ENCODE measurements at regions not wholly inside any gene's neighbourhood (a gene's known extent, or its start where the extent isn't known, plus 50 kb on each side); places are given as distances from the start of the nearest gene placed in this dataset.

- DNase-seq (ENCODE audit: low spot score), result no peak
Observed at GRCh38 chr5:96283589-96283988, 149.5 kb downstream of the PCSK1 start.

GRCh38 chr5:96282020-96282419, 151.0 kb downstream of the PCSK1 start:
- DNase-seq (ENCODE audit: low spot score), result no peak

GRCh38 chr5:96280946-96281393, 152.1 kb downstream of the PCSK1 start:
- peak; percentile 25 for DNase-seq (ENCODE audit: low spot score)

GRCh38 chr5:96279801-96280542, 153.1 kb downstream of the PCSK1 start:
- peak; percentile 39 for DNase-seq (ENCODE audit: low spot score)

GRCh38 chr5:96278981-96279380, 154.1 kb downstream of the PCSK1 start:
- no peak for DNase-seq (ENCODE audit: low spot score)

- DNase-seq (ENCODE audit: low spot score), result no peak
Observed at GRCh38 chr5:96275051-96275450, 158.0 kb downstream of the PCSK1 start.

GRCh38 chr5:96265487-96265886, 167.6 kb downstream of the PCSK1 start:
- DNase-seq (ENCODE audit: low spot score), result no peak

GRCh38 chr5:96264047-96264446, 169.0 kb downstream of the PCSK1 start:
- DNase-seq (ENCODE audit: low spot score), result no peak

GRCh38 chr5:96262105-96262504, 170.9 kb downstream of the PCSK1 start:
- no peak for DNase-seq (ENCODE audit: low spot score)

- DNase-seq (ENCODE audit: low spot score), result no peak
Observed at GRCh38 chr5:96260009-96260408, 173.0 kb downstream of the PCSK1 start.

- peak; percentile 27 for DNase-seq (ENCODE audit: low spot score)
Observed at GRCh38 chr5:96259151-96259772, 173.8 kb downstream of the PCSK1 start.

- DNase-seq (ENCODE audit: low spot score), result no peak
Observed at GRCh38 chr5:96258692-96259091, 174.4 kb downstream of the PCSK1 start.

GRCh38 chr5:96257904-96258303, 175.1 kb downstream of the PCSK1 start:
- DNase-seq (ENCODE audit: low spot score), result no peak

- peak; percentile 40 for DNase-seq (ENCODE audit: low spot score)
Observed at GRCh38 chr5:96256795-96257470, 176.1 kb downstream of the PCSK1 start.

GRCh38 chr5:96254980-96255691, 177.9 kb downstream of the PCSK1 start:
- peak; percentile 62 for DNase-seq (ENCODE audit: low spot score)

GRCh38 chr5:96253140-96253539, 179.9 kb downstream of the PCSK1 start:
- no peak for DNase-seq (ENCODE audit: low spot score)

GRCh38 chr5:96252596-96252995, 180.5 kb downstream of the PCSK1 start:
- no peak for DNase-seq (ENCODE audit: low spot score)

- no peak for DNase-seq (ENCODE audit: low spot score)
Observed at GRCh38 chr5:96250782-96251181, 182.3 kb downstream of the PCSK1 start.

- DNase-seq (ENCODE audit: low spot score), result no peak
Observed at GRCh38 chr5:96248131-96248530, 184.9 kb downstream of the PCSK1 start.

- DNase-seq (ENCODE audit: low spot score), result no peak
Observed at GRCh38 chr5:96247708-96248107, 185.3 kb downstream of the PCSK1 start.

- DNase-seq (ENCODE audit: low spot score), result peak; percentile 41
Observed at GRCh38 chr5:96247097-96247701, 185.8 kb downstream of the PCSK1 start.

Data from GM03348 (cell line).